ENCODE measurements at regions not wholly inside any gene's neighbourhood (a gene's known extent, or its start where the extent isn't known, plus 50 kb on each side); places are given as distances from the start of the nearest gene placed in this dataset.

GRCh38 chr12:86550218-86551145 lies 294.3 kb upstream of the MGAT4C start:
- Histone ChIP-seq H3K27ac (no peak overlapping the region), H3K9me3 (no peaks in the 10 kb centered on the region), H3K4me3 (no peak overlapping the region), H3K4me1 (no peaks in the 10 kb centered on the region), H3K27me3 (no peaks in the 10 kb centered on the region), H3K36me3 (no peaks in the 10 kb centered on the region)
- intact Hi-C loops (cut with DNase I; ENCODE audit: low total_unique reads), result no loop called here
- DNase-seq, result no peak
- no peak for TF ChIP-seq EP300 (IDR thresholded peaks at IDR 0.05; ENCODE audit: low read depth)
- no peak for TF ChIP-seq CTCF (IDR thresholded peaks at IDR 0.05)
- in situ Hi-C loops (cut with MboI; ENCODE audit: low pct_ligation_motif_present in 1 of 4, low pct_unique_long_range_greater_than_20kb in 1 of 4, low sequenced_read_pairs in 3 of 4), result no loop called here
- WGBS, 2 donors (ENCODE audit: low coverage in 1 of 2), result 53 to 89% methylated on average over 2 to 6 of the region's 7 CpGs

- Histone ChIP-seq H3K9me3 (no peaks in the 10 kb centered on the region), H3K36me3 (no peaks in the 10 kb centered on the region), H3K27me3 (no peaks in the 10 kb centered on the region), H3K27ac (no peak overlapping the region), H3K4me1 (no peaks in the 10 kb centered on the region), H3K4me3 (no peak overlapping the region)
- WGBS, 2 donors (ENCODE audit: low coverage in 1 of 2), result 35 to 50% methylated on average over 2 to 3 of the region's 3 CpGs
- TF ChIP-seq CTCF (IDR thresholded peaks at IDR 0.05) (no peak), EP300 (IDR thresholded peaks at IDR 0.05; ENCODE audit: low read depth) (no peak), POLR2A (IDR thresholded peaks at IDR 0.05) (no peak), POLR2AphosphoS5 (IDR thresholded peaks at IDR 0.05) (no peak)
- no peak for DNase-seq
- intact Hi-C loops (cut with DNase I; ENCODE audit: low total_unique reads) (no loop called here), in situ Hi-C loops (cut with MboI; ENCODE audit: low pct_ligation_motif_present in 1 of 4, low pct_unique_long_range_greater_than_20kb in 1 of 4, low sequenced_read_pairs in 3 of 4) (no loop called here)
These were observed 287.5 kb upstream of the MGAT4C start for GRCh38 chr12:86543716-86544115.

- TF ChIP-seq POLR2A (IDR thresholded peaks at IDR 0.05), result no peak
- TF ChIP-seq EP300 (IDR thresholded peaks at IDR 0.05; ENCODE audit: low read depth), result no peak
- TF ChIP-seq POLR2AphosphoS5 (IDR thresholded peaks at IDR 0.05), result no peak
- no peak for TF ChIP-seq CTCF (IDR thresholded peaks at IDR 0.05)
- H3K36me3 ChIP-seq, result no peaks in the 10 kb centered on the region
- no peaks in the 10 kb centered on the region for H3K27me3 ChIP-seq
- no peak overlapping the region for H3K4me3 ChIP-seq
- H3K27ac ChIP-seq, result no peak overlapping the region
- no peaks in the 10 kb centered on the region for H3K9me3 ChIP-seq
- no peak for DNase-seq
- intact Hi-C loops (cut with DNase I; ENCODE audit: low total_unique reads), result no loop called here
- H3K4me1 ChIP-seq, result no peaks in the 10 kb centered on the region
- in situ Hi-C loops (cut with MboI; ENCODE audit: low pct_ligation_motif_present in 1 of 4, low pct_unique_long_range_greater_than_20kb in 1 of 4, low sequenced_read_pairs in 3 of 4), result no loop called here
- WGBS, 2 donors (ENCODE audit: low coverage in 1 of 2), result 71% methylated on average over 1 of the region's 1 CpG; no CpG with 5 or more reads in 1 of the 2 donors
These were observed 274.9 kb upstream of the MGAT4C start for GRCh38 chr12:86530996-86531655.

- TF ChIP-seq EP300 (IDR thresholded peaks at IDR 0.05; ENCODE audit: low read depth), result no peak
- TF ChIP-seq CTCF (IDR thresholded peaks at IDR 0.05), result no peak
- no peak for TF ChIP-seq POLR2A (IDR thresholded peaks at IDR 0.05)
- TF ChIP-seq POLR2AphosphoS5 (IDR thresholded peaks at IDR 0.05), result no peak
- H3K9me3 ChIP-seq, result peaks cover 0 to 4% of the 10 kb centered on the region in 2 donors
- no peak overlapping the region for H3K27ac ChIP-seq
- in situ Hi-C loops (cut with MboI; ENCODE audit: low pct_ligation_motif_present in 1 of 4, low pct_unique_long_range_greater_than_20kb in 1 of 4, low sequenced_read_pairs in 3 of 4), result no loop called here
- no peak overlapping the region for H3K4me3 ChIP-seq
- DNase-seq, result no peak
- H3K4me1 ChIP-seq, result no peaks in the 10 kb centered on the region
- 83% methylated on average over 4 of the region's 4 CpGs; no CpG with 5 or more reads in 1 of the 2 donors for WGBS, 2 donors (ENCODE audit: low coverage in 1 of 2)
- no peaks in the 10 kb centered on the region for H3K36me3 ChIP-seq
- intact Hi-C loops (cut with DNase I; ENCODE audit: low total_unique reads), result no loop called here
- H3K27me3 ChIP-seq, result no peaks in the 10 kb centered on the region
These were observed 269.9 kb upstream of the MGAT4C start for GRCh38 chr12:86526060-86526595.

All from transverse colon (tissue), 4 donors.